ENCODE measurements at regions not wholly inside any gene's neighbourhood (a gene's known extent, or its start where the extent isn't known, plus 50 kb on each side); places are given as distances from the start of the nearest gene placed in this dataset.
"Not testable (repeated sequence)": the region's sequence is repeated elsewhere in the genome, so short reads cannot be mapped to it uniquely, and the experiment has no call there.

DNA sequence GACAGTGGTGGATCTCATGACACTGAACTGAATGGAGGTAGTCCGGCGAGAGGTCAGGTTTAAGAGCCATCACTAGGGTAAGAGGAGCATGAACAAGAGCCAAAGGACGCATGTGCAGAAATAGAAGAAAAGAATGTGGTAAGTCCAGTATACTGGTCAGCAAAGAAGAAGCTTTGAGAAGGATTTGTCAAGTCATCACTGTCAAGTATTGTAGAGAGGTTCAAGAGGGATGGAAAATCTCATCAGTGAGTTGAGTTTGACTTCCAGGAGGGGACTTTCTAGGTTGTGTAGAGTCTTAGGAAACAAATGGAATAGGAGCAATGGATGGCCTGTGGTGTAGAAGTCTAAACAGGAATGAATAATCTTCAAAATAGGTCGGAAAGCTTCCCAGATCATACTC, 161.8 kb downstream of the BTBD3 start:
- Histone ChIP-seq H3K4me1 (ENCODE audit: control extremely low read depth in 1 of 4, control insufficient read depth in 4 of 4, insufficient read depth in 4 of 4, low read length in 3 of 4) (peaks cover 0 to under 1% (median 0%) of the 10 kb centered on the region in 4 experiments), H3K27me3 (replicated peaks in 2 of 5; ENCODE audit: control insufficient read depth in 4 of 5, insufficient read depth in 5 of 5, low read length in 4 of 5) (no peaks in the 10 kb centered on the region), H3K27ac (ENCODE audit: insufficient read depth in 1 of 2, low read depth in 1 of 2, low read length in 2 of 2, poor library complexity in 1 of 2, severe bottlenecking in 2 of 2) (no peak overlapping the region), H3K9me3 (ENCODE audit: control extremely low read depth in 1 of 5, control insufficient read depth in 4 of 5, insufficient read depth in 2 of 5, low read depth in 1 of 5, low read length in 4 of 5) (no peaks in the 10 kb centered on the region), H3K36me3 (ENCODE audit: control insufficient read depth in 4 of 4, insufficient read depth in 4 of 4, low read length in 3 of 4) (no peaks in the 10 kb centered on the region), H3K4me3 (ENCODE audit: control insufficient read depth in 1 of 7, extremely low read depth in 1 of 7, insufficient read depth in 4 of 7, low read depth in 2 of 7, low read length in 6 of 7) (no peak overlapping the region)
- DNase-seq: no peak
- CTCF ChIA-PET: interaction anchor here (1.1 to 1.4 kb wide), 2 partner anchors 13 to 33 kb away, joined by 3 read pairs; no protein-coding TSS in a partner anchor
- WGBS (ENCODE audit: insufficient coverage): 98% methylated on average over 3 of the region's 4 CpGs
- POLR2A ChIA-PET: no interaction called here

DNA sequence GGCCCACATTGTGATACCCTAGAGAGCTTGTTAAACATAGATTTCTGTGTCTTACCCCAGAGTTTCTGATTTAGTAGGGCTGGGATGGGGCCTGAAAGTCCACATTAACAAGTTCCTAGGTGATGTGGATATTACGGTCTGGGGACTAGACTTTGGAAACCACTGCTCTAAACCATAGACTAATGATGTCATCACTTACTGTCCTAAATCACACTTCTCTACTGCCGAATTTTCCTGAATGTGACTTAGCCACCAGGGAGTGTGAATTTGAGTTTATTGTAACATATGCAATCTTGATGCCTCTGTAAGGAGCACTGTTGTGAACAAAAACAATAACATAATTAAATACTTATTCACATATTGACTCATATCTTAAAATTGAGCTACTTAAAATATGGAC, 165.6 kb downstream of the BTBD3 start:
- no CpG with 5 or more reads among the region's 2 CpGs for WGBS (ENCODE audit: insufficient coverage)
- POLR2A ChIA-PET: no interaction called here

DNA sequence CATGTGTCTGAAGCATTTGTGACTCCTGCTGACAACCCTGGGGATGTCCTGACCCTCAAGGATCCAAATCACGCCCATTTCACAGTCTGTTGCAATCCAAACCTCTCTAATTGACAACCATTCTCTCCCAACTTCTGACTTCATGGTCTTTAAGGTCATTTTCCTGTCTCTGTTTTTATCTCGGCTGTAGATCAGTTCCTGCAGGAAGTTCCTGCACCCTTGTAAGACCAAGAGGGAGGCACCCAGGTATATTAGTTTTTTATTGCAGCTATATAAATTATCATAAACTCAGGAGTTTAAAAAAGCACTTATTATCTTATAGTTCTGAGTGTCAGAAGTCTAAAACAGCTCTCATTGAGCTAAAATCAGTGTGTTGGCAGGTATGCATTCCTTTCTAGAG, 166.8 kb downstream of the BTBD3 start:
- Histone ChIP-seq H3K4me3 (ENCODE audit: control insufficient read depth in 1 of 7, extremely low read depth in 1 of 7, insufficient read depth in 4 of 7, low read depth in 2 of 7, low read length in 6 of 7) (no peak overlapping the region), H3K9me3 (ENCODE audit: control extremely low read depth in 1 of 5, control insufficient read depth in 4 of 5, insufficient read depth in 2 of 5, low read depth in 1 of 5, low read length in 4 of 5) (no peaks in the 10 kb centered on the region), H3K36me3 (ENCODE audit: control insufficient read depth in 4 of 4, insufficient read depth in 4 of 4, low read length in 3 of 4) (no peaks in the 10 kb centered on the region), H3K27me3 (replicated peaks in 2 of 5; ENCODE audit: control insufficient read depth in 4 of 5, insufficient read depth in 5 of 5, low read length in 4 of 5) (peaks cover 0 to 4% (median 0%) of the 10 kb centered on the region in 5 experiments), H3K4me1 (ENCODE audit: control extremely low read depth in 1 of 4, control insufficient read depth in 4 of 4, insufficient read depth in 4 of 4, low read length in 3 of 4) (no peaks in the 10 kb centered on the region), H3K27ac (ENCODE audit: insufficient read depth in 1 of 2, low read depth in 1 of 2, low read length in 2 of 2, poor library complexity in 1 of 2, severe bottlenecking in 2 of 2) (no peak overlapping the region)
- CTCF ChIA-PET: no interaction called here
- POLR2A ChIA-PET: no interaction called here
- DNase-seq: no peak
- WGBS (ENCODE audit: insufficient coverage): 100% methylated on average over 1 of the region's 2 CpGs

More for the DNA sequence above, 165.6 kb downstream of the BTBD3 start:
- H3K4me3 ChIP-seq (ENCODE audit: control insufficient read depth in 1 of 7, extremely low read depth in 1 of 7, insufficient read depth in 4 of 7, low read depth in 2 of 7, low read length in 6 of 7): no peak overlapping the region
- DNase-seq: no peak
- H3K9me3 ChIP-seq (ENCODE audit: control extremely low read depth in 1 of 5, control insufficient read depth in 4 of 5, insufficient read depth in 2 of 5, low read depth in 1 of 5, low read length in 4 of 5): no peaks in the 10 kb centered on the region
- H3K27me3 ChIP-seq (replicated peaks in 2 of 5; ENCODE audit: control insufficient read depth in 4 of 5, insufficient read depth in 5 of 5, low read length in 4 of 5): peaks cover 0 to 1% (median 0%) of the 10 kb centered on the region in 5 experiments
- no peak overlapping the region for H3K27ac ChIP-seq (ENCODE audit: insufficient read depth in 1 of 2, low read depth in 1 of 2, low read length in 2 of 2, poor library complexity in 1 of 2, severe bottlenecking in 2 of 2)
- no peaks in the 10 kb centered on the region for H3K4me1 ChIP-seq (ENCODE audit: control extremely low read depth in 1 of 4, control insufficient read depth in 4 of 4, insufficient read depth in 4 of 4, low read length in 3 of 4)
- no peaks in the 10 kb centered on the region for H3K36me3 ChIP-seq (ENCODE audit: control insufficient read depth in 4 of 4, insufficient read depth in 4 of 4, low read length in 3 of 4)
- CTCF ChIA-PET: interaction anchor here (1.6 kb wide), 1 partner anchor 28 kb away, joined by 3 read pairs; no protein-coding TSS in a partner anchor

DNA sequence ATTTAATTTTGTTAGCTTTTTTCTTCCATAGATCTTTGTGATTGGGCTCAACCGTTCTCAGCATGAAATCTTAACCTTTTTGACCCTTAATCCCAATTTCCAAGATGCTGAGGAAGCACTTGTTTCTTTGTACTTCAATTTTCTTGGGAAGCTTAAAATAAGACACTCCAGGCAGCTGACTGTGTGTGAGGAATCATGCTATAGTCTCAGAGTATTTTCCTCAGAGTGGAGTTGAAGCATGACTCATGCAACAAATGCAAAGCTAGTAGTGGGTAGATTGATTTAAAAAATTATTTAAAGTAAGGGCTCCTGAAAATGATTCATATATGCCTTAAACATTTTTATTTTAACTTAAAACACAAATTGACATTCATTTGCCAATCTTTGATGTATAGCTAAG, 168.7 kb downstream of the BTBD3 start:
- H3K4me1 ChIP-seq (ENCODE audit: control extremely low read depth in 1 of 4, control insufficient read depth in 4 of 4, insufficient read depth in 4 of 4, low read length in 3 of 4): no peaks in the 10 kb centered on the region
- peaks cover 0 to 4% (median 0%) of the 10 kb centered on the region in 5 experiments for H3K27me3 ChIP-seq (replicated peaks in 2 of 5; ENCODE audit: control insufficient read depth in 4 of 5, insufficient read depth in 5 of 5, low read length in 4 of 5)
- no peak for DNase-seq
- H3K4me3 ChIP-seq (ENCODE audit: control insufficient read depth in 1 of 7, extremely low read depth in 1 of 7, insufficient read depth in 4 of 7, low read depth in 2 of 7, low read length in 6 of 7): no peak overlapping the region
- ChIA-PET CTCF (interaction anchor here (1.4 kb wide), 1 partner anchor 12 kb away, joined by 4 read pairs; no protein-coding TSS in a partner anchor), POLR2A (no interaction called here)
- H3K27ac ChIP-seq (ENCODE audit: insufficient read depth in 1 of 2, low read depth in 1 of 2, low read length in 2 of 2, poor library complexity in 1 of 2, severe bottlenecking in 2 of 2): no peak overlapping the region
- no peaks in the 10 kb centered on the region for H3K36me3 ChIP-seq (ENCODE audit: control insufficient read depth in 4 of 4, insufficient read depth in 4 of 4, low read length in 3 of 4)
- no peaks in the 10 kb centered on the region for H3K9me3 ChIP-seq (ENCODE audit: control extremely low read depth in 1 of 5, control insufficient read depth in 4 of 5, insufficient read depth in 2 of 5, low read depth in 1 of 5, low read length in 4 of 5)
- WGBS (ENCODE audit: insufficient coverage): no CpG with 5 or more reads among the region's 1 CpG

DNA sequence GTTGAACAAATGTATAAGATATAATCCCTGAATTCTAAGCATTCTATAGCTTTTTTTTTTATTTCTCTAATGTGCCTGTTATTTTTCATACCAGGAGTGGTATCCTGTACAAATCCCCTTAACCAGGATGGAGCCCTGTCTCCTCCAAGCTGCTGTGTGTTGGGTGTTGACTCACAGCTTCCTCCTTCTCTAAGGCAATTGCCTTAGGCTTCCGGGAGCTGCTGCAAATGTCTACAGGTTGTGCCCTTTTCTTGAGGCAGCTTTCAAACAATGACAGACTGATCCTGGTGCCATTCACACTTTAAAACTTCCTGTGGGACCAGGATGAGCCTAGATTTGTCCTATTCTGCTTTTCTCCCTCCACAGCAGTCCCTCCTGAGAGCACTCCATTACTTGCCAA, 173.2 kb downstream of the BTBD3 start:
- Histone ChIP-seq H3K27ac (ENCODE audit: insufficient read depth in 1 of 2, low read depth in 1 of 2, low read length in 2 of 2, poor library complexity in 1 of 2, severe bottlenecking in 2 of 2) (no peak overlapping the region), H3K4me1 (ENCODE audit: control extremely low read depth in 1 of 4, control insufficient read depth in 4 of 4, insufficient read depth in 4 of 4, low read length in 3 of 4) (peaks cover 0 to 12% (median 3%) of the 10 kb centered on the region in 4 experiments), H3K9me3 (ENCODE audit: control extremely low read depth in 1 of 5, control insufficient read depth in 4 of 5, insufficient read depth in 2 of 5, low read depth in 1 of 5, low read length in 4 of 5) (no peaks in the 10 kb centered on the region), H3K4me3 (ENCODE audit: control insufficient read depth in 1 of 7, extremely low read depth in 1 of 7, insufficient read depth in 4 of 7, low read depth in 2 of 7, low read length in 6 of 7) (no peak overlapping the region), H3K36me3 (ENCODE audit: control insufficient read depth in 4 of 4, insufficient read depth in 4 of 4, low read length in 3 of 4) (no peaks in the 10 kb centered on the region), H3K27me3 (replicated peaks in 2 of 5; ENCODE audit: control insufficient read depth in 4 of 5, insufficient read depth in 5 of 5, low read length in 4 of 5) (peaks cover 0 to 4% (median 0%) of the 10 kb centered on the region in 5 experiments)
- peak in 2 of 3 donors; percentile 14 to 25 for DNase-seq
- ChIA-PET CTCF (no interaction called here), POLR2A (no interaction called here)
- WGBS (ENCODE audit: insufficient coverage): 40% methylated on average over 1 of the region's 1 CpG

DNA sequence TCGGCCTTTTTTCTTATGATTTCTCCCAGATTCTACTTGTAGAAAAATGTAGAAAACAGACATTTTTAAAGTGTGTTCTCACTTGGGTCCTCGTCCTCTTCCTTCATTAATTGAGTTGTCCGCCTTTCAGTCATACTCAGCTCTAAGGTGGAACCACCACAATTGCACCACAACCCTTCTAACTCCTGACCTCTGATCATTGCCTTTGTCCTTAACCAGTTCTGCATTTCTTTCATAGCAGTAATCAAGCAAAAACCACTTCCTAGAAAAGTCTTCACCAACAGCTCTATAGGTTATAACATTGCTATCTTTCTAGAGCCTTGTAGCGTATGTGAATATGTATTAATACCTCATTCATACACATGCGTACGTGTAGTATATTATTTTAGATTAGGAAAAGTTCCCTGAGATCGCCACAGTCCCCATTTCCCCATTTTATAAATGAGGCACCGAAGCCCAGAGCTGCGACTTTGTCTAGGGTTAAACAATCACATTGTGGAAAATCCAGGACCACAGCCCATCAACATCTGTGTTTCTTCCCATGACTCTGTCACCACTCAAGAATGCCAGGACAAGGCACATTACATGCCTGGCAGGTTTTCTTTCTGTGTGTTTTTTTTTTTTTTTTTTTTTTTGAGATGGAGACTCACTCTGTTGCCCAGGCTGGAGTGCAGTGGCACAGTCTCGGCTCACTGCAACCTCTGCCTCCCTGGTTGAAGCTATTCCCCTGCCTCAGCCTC, 175.5 kb downstream of the BTBD3 start:
- H3K27me3 ChIP-seq (replicated peaks in 2 of 5; ENCODE audit: control insufficient read depth in 4 of 5, insufficient read depth in 5 of 5, low read length in 4 of 5): peaks cover 0 to 3% (median 0%) of the 10 kb centered on the region in 5 experiments
- DNase-seq: peak in 2 of 3 donors; percentile 6 to 27
- no peak overlapping the region for H3K4me3 ChIP-seq (ENCODE audit: control insufficient read depth in 1 of 7, extremely low read depth in 1 of 7, insufficient read depth in 4 of 7, low read depth in 2 of 7, low read length in 6 of 7)
- H3K4me1 ChIP-seq (ENCODE audit: control extremely low read depth in 1 of 4, control insufficient read depth in 4 of 4, insufficient read depth in 4 of 4, low read length in 3 of 4): peaks cover 0 to 12% (median 3%) of the 10 kb centered on the region in 4 experiments
- no peaks in the 10 kb centered on the region for H3K36me3 ChIP-seq (ENCODE audit: control insufficient read depth in 4 of 4, insufficient read depth in 4 of 4, low read length in 3 of 4)
- 92% methylated on average over 5 of the region's 10 CpGs for WGBS (ENCODE audit: insufficient coverage)
- no peaks in the 10 kb centered on the region for H3K9me3 ChIP-seq (ENCODE audit: control extremely low read depth in 1 of 5, control insufficient read depth in 4 of 5, insufficient read depth in 2 of 5, low read depth in 1 of 5, low read length in 4 of 5)
- ChIA-PET CTCF (interaction anchor here (0.7 to 1.1 kb wide), 2 partner anchors 20 to 29 kb away, joined by 3 read pairs; no protein-coding TSS in a partner anchor), POLR2A (interaction anchor here (0.6 kb wide), 1 partner anchor 15 kb away, joined by 3 read pairs; no protein-coding TSS in a partner anchor)
- H3K27ac ChIP-seq (ENCODE audit: insufficient read depth in 1 of 2, low read depth in 1 of 2, low read length in 2 of 2, poor library complexity in 1 of 2, severe bottlenecking in 2 of 2): no peak overlapping the region

DNA sequence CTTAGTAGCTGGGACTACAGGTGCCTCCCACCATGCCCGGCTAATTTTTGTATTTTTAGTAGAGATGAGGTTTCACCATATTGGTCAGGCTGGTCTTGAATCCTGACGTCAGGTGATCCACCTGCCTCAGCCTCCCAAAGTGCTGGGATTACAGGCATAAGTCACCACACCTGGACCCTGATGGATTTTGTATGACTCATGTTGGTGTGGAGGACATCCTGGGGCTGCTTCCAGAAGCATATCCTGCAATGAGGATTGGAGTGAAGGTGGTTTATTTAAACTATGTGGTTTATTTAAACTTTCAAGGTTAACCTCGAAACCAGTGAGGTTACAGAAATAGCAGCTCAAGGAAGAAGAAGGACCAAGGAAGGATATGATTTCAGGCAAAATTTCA, 176.1 kb downstream of the BTBD3 start:
- DNase-seq; H3K27me3 ChIP-seq (replicated peaks in 2 of 5; ENCODE audit: control insufficient read depth in 4 of 5, insufficient read depth in 5 of 5, low read length in 4 of 5); H3K27ac ChIP-seq (ENCODE audit: insufficient read depth in 1 of 2, low read depth in 1 of 2, low read length in 2 of 2, poor library complexity in 1 of 2, severe bottlenecking in 2 of 2); POLR2A ChIA-PET; H3K9me3 ChIP-seq (ENCODE audit: control extremely low read depth in 1 of 5, control insufficient read depth in 4 of 5, insufficient read depth in 2 of 5, low read depth in 1 of 5, low read length in 4 of 5); H3K36me3 ChIP-seq (ENCODE audit: control insufficient read depth in 4 of 4, insufficient read depth in 4 of 4, low read length in 3 of 4); H3K4me3 ChIP-seq (ENCODE audit: control insufficient read depth in 1 of 7, extremely low read depth in 1 of 7, insufficient read depth in 4 of 7, low read depth in 2 of 7, low read length in 6 of 7): not testable (repeated sequence)
- CTCF ChIA-PET: interaction anchor here (1.1 to 1.3 kb wide), 2 partner anchors 19 to 81 kb away, joined by 3 read pairs; no protein-coding TSS in a partner anchor
- H3K4me1 ChIP-seq (ENCODE audit: control extremely low read depth in 1 of 4, control insufficient read depth in 4 of 4, insufficient read depth in 4 of 4, low read length in 3 of 4): peaks cover 0 to 12% (median 3%) of the 10 kb centered on the region in 4 experiments
- WGBS (ENCODE audit: insufficient coverage): 86% methylated on average over 2 of the region's 3 CpGs
